GM23338 (cell line): ENCODE measurements at regions not wholly inside any gene's neighbourhood (a gene's known extent, or its start where the extent isn't known, plus 50 kb on each side); places are given as distances from the start of the nearest gene placed in this dataset.

ENCODE experiments used
- ATAC-seq: fragments of 200-7000 bp; cut with Tn5 transposase; 3 replicates; pipeline ENCODE4 v1.9.1; 2020
- DNase-seq: peaks from one replicate; pipeline ENCODE4 v3.0.0-alpha.2; 2015; ENCODE audit warnings: low spot score
- H2AFZ ChIP-seq: fragments of 200-600 bp; sonication (generic); 2 replicates; pipeline ENCODE4 v1.8.0; 2016; ENCODE audit warnings: antibody characterized with exemption, mild to moderate bottlenecking, moderate library complexity
- H3F3A ChIP-seq: fragments of 200-600 bp; sonication (generic); replicated peaks from 2 replicates; pipeline ENCODE4 v1.8.0; 2017; ENCODE audit warnings: antibody characterized with exemption, mixed run types, low read depth
- H3K27ac ChIP-seq: fragments of 200-600 bp; sonication (generic); 2 replicates; pipeline ENCODE4 v1.6.1; 2016; ENCODE audit warnings: low read depth
- H3K27me3 ChIP-seq: fragments of 200-600 bp; sonication (generic); 2 replicates; pipeline ENCODE4 v1.8.0; 2016; ENCODE audit warnings: mild to moderate bottlenecking, mixed run types, moderate library complexity; ENCODE audit not compliant: insufficient read depth
- H3K36me3 ChIP-seq: fragments of 200-600 bp; sonication (generic); 2 replicates; pipeline ENCODE4 v1.8.0; 2016; ENCODE audit warnings: mild to moderate bottlenecking; ENCODE audit not compliant: insufficient read depth
- H3K4me1 ChIP-seq: fragments of 200-600 bp; sonication (generic); 2 replicates; pipeline ENCODE4 v1.8.0; 2016; ENCODE audit warnings: mild to moderate bottlenecking, moderate library complexity; ENCODE audit not compliant: insufficient read depth
- H3K4me2 ChIP-seq: fragments of 200-600 bp; sonication (generic); 2 replicates; pipeline ENCODE4 v1.7.1; 2017; ENCODE audit warnings: mixed run types
- H3K4me3 ChIP-seq: fragments of 200-600 bp; sonication (generic); 2 replicates; pipeline ENCODE4 v1.6.1; 2016; ENCODE audit warnings: mixed run types
- H3K79me2 ChIP-seq: fragments of 200-600 bp; sonication (generic); replicated peaks from 2 replicates; pipeline ENCODE4 v1.8.0; 2017; ENCODE audit warnings: mild to moderate bottlenecking; ENCODE audit not compliant: insufficient read depth
- H3K9me2 ChIP-seq: fragments of 200-600 bp; sonication (generic); 2 replicates; pipeline ENCODE4 v1.8.0; 2017; ENCODE audit not compliant: insufficient read depth
- H4K20me1 ChIP-seq: fragments of 200-600 bp; sonication (generic); replicated peaks from 2 replicates; pipeline ENCODE4 v1.8.0; 2017; ENCODE audit warnings: mild to moderate bottlenecking; ENCODE audit not compliant: insufficient read depth
- H3K27ac Mint-ChIP-seq: 2 replicates; pipeline ENCODE4 v1.8.0; 2020; ENCODE audit warnings: inconsistent platforms, mild to moderate bottlenecking, moderate library complexity, mixed read lengths
- H3K27me3 Mint-ChIP-seq: 3 replicates; pipeline ENCODE4 v1.8.0; 2022; ENCODE audit warnings: low read depth, mild to moderate bottlenecking, moderate library complexity, mixed read lengths, inconsistent platforms; ENCODE audit not compliant: insufficient read depth, poor library complexity
- H3K36me3 Mint-ChIP-seq: 3 replicates; pipeline ENCODE4 v1.8.0; 2021; ENCODE audit warnings: low read depth, mild to moderate bottlenecking, inconsistent platforms, moderate library complexity, mixed read lengths
- H3K4me1 Mint-ChIP-seq: 3 replicates; pipeline ENCODE4 v1.8.0; 2020; ENCODE audit warnings: mild to moderate bottlenecking, inconsistent platforms, mixed read lengths
- H3K4me3 Mint-ChIP-seq: 3 replicates; pipeline ENCODE4 v1.8.0; 2021; ENCODE audit warnings: moderate library complexity, mild to moderate bottlenecking, inconsistent platforms, mixed read lengths
- H3K9me3 Mint-ChIP-seq: 3 replicates; pipeline ENCODE4 v1.8.0; 2020; ENCODE audit warnings: moderate library complexity, mild to moderate bottlenecking, inconsistent platforms, mixed read lengths
- CREB1 ChIP-seq: fragments of 250-450 bp; sonication (Bioruptor Pico); IDR thresholded peaks from 2 replicates; pipeline ENCODE4 v1.5.0; 2020; ENCODE audit warnings: low read depth, mild to moderate bottlenecking, moderate library complexity
- ETS1 ChIP-seq: IDR thresholded peaks from 2 replicates; pipeline ENCODE4 v1.6.1; 2016; ENCODE audit warnings: antibody characterized with exemption
- EZH2 ChIP-seq: fragments of 200-600 bp; sonication (generic); IDR thresholded peaks from one replicate; pipeline ENCODE4 v1.8.0; 2017; ENCODE audit warnings: antibody characterized with exemption, mild to moderate bottlenecking, low read depth; ENCODE audit not compliant: unreplicated experiment
- EZH2phosphoT487 ChIP-seq: fragments of 200-600 bp; sonication (generic); IDR thresholded peaks from one replicate; pipeline ENCODE4 v1.8.1; 2018; ENCODE audit warnings: antibody characterized with exemption; ENCODE audit not compliant: unreplicated experiment
- JUNB ChIP-seq: IDR thresholded peaks from one replicate; pipeline ENCODE4 v1.6.1; 2016; ENCODE audit warnings: antibody characterized with exemption; ENCODE audit not compliant: unreplicated experiment
- NANOG ChIP-seq: IDR thresholded peaks from 2 replicates; pipeline ENCODE4 v1.6.1; 2016; ENCODE audit warnings: antibody characterized with exemption, borderline replicate concordance
- POLR2AphosphoS5 ChIP-seq: IDR thresholded peaks from 2 replicates; pipeline ENCODE4 v1.6.1; 2016; ENCODE audit warnings: antibody characterized with exemption, low read depth
- REST ChIP-seq: IDR thresholded peaks from one replicate; pipeline ENCODE4 v1.6.1; 2018; ENCODE audit warnings: antibody characterized with exemption; ENCODE audit not compliant: unreplicated experiment
- STAT1 ChIP-seq: IDR thresholded peaks from one replicate; pipeline ENCODE4 v1.6.1; 2016; ENCODE audit warnings: antibody characterized with exemption; ENCODE audit not compliant: unreplicated experiment
- ZNF114 ChIP-seq: fragments of 250-450 bp; sonication (Bioruptor Pico); IDR thresholded peaks from 2 replicates; pipeline ENCODE4 v1.5.0; 2020; ENCODE audit warnings: mild to moderate bottlenecking, moderate library complexity
- ZNF331 ChIP-seq: fragments of 250-450 bp; sonication (Bioruptor Pico); IDR thresholded peaks from 2 replicates; pipeline ENCODE4 v1.5.0; 2020; ENCODE audit warnings: low read depth, mild to moderate bottlenecking, moderate library complexity
- ZNF462 ChIP-seq: fragments of 250-450 bp; sonication (Bioruptor Pico); IDR thresholded peaks from 2 replicates; pipeline ENCODE4 v1.5.0; 2020; ENCODE audit warnings: mild to moderate bottlenecking, moderate library complexity
- TF ChIP-seq, protein P1 (sequence below), 2 experiments: fragments of 200-600 bp in 1 of 2; sonication (generic) in 1 of 2; conservative IDR thresholded peaks; 2 replicates each; pipeline versions ENCODE4 v1.5.1 to v1.6.1; 2016 to 2017; ENCODE audit warnings: antibody characterized with exemption in 2 of 2, low read depth in 2 of 2, mild to moderate bottlenecking in 2 of 2, moderate library complexity in 1 of 2

DNA sequence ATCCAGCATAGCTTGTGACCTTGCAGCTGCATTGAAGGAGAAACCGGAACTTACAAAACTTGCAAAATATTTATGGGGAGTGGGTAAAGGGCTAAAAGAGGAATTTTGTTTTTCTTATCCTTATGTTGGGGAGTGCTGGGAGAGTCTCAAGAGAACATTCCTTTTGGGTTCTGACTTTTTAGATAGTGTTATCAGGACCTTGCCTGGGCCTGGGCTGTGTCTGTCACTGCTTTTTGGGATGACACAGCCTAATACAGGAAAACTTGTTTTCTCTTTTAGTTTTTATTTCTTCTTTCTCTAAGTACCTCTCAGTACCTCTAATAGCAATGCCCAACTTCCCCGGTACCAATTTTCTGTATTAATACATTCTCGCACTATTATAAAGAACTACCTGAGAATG, 850.6 kb downstream of the RPS29 start:
- H3K4me1 ChIP-seq = no peaks in the 10 kb centered on the region
- no peaks in the 10 kb centered on the region for H4K20me1 ChIP-seq
- no peaks in the 10 kb centered on the region for H3K36me3 ChIP-seq
- H3F3A ChIP-seq = no peaks in the 10 kb centered on the region
- no peak overlapping the region for H3K4me2 ChIP-seq
- Mint-ChIP-seq H3K36me3 (peaks cover 28% of the 10 kb centered on the region), H3K4me3 (no peak overlapping the region), H3K27me3 (no peaks in the 10 kb centered on the region), H3K4me1 (no peaks in the 10 kb centered on the region), H3K9me3 (peaks cover 29% of the 10 kb centered on the region), H3K27ac (no peak overlapping the region)
- H3K4me3 ChIP-seq = no peak overlapping the region
- no peaks in the 10 kb centered on the region for H3K27me3 ChIP-seq
- no peak overlapping the region for H3K27ac ChIP-seq
- H2AFZ ChIP-seq = no peak overlapping the region
- DNase-seq = no peak
- no peak for ATAC-seq
- 0 out of 2 replicates have a peak, but pooled peaks cover 5% of the 10 kb centered on the region for H3K9me2 ChIP-seq
- TF ChIP-seq EZH2 = no peak
- TF ChIP-seq REST = no peak
- TF ChIP-seq JUNB = no peak
- TF ChIP-seq ZNF331 (CRISPR knock-in tag) = no peak
- TF ChIP-seq STAT1 = no peak
- no peak for TF ChIP-seq EZH2phosphoT487
- no peak for TF ChIP-seq ZNF462 (CRISPR knock-in tag)
- TF ChIP-seq NANOG = no peak
- TF ChIP-seq ETS1 = no peak
- no peak for TF ChIP-seq CREB1 (CRISPR knock-in tag)
- TF ChIP-seq POLR2AphosphoS5 = no peak
- TF ChIP-seq, protein P1, sequence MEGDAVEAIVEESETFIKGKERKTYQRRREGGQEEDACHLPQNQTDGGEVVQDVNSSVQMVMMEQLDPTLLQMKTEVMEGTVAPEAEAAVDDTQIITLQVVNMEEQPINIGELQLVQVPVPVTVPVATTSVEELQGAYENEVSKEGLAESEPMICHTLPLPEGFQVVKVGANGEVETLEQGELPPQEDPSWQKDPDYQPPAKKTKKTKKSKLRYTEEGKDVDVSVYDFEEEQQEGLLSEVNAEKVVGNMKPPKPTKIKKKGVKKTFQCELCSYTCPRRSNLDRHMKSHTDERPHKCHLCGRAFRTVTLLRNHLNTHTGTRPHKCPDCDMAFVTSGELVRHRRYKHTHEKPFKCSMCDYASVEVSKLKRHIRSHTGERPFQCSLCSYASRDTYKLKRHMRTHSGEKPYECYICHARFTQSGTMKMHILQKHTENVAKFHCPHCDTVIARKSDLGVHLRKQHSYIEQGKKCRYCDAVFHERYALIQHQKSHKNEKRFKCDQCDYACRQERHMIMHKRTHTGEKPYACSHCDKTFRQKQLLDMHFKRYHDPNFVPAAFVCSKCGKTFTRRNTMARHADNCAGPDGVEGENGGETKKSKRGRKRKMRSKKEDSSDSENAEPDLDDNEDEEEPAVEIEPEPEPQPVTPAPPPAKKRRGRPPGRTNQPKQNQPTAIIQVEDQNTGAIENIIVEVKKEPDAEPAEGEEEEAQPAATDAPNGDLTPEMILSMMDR (conservative IDR thresholded peaks at IDR 0.05; ENCODE audit: low read depth in 2 of 2) = no peak
- TF ChIP-seq ZNF114 (CRISPR knock-in tag) = no peak
- H3K79me2 ChIP-seq = no peaks in the 10 kb centered on the region
